Neural crest cell (in vitro differentiated cells): ENCODE measurements at regions not wholly inside any gene's neighbourhood (a gene's known extent, or its start where the extent isn't known, plus 50 kb on each side); places are given as distances from the start of the nearest gene placed in this dataset.

Experiments used
- DNase-seq: peaks from one replicate; pipeline ENCODE4 v3.0.0; 2021; ENCODE audit warnings: low read depth, mixed read lengths, low spot score
- H3K27ac Mint-ChIP-seq: one replicate; pipeline ENCODE4 v1.8.0; 2021; ENCODE audit warnings: mild to moderate bottlenecking, mixed read lengths; ENCODE audit not compliant: unreplicated experiment
- H3K27me3 Mint-ChIP-seq: 2 replicates; pipeline ENCODE4 v1.8.0; 2021; ENCODE audit warnings: low read depth, mild to moderate bottlenecking, mixed read lengths
- H3K36me3 Mint-ChIP-seq: 2 replicates; pipeline ENCODE4 v1.8.0; 2021; ENCODE audit warnings: low read depth, mild to moderate bottlenecking, mixed read lengths
- H3K4me1 Mint-ChIP-seq: 2 replicates; pipeline ENCODE4 v1.8.0; 2021; ENCODE audit warnings: mixed read lengths
- H3K4me3 Mint-ChIP-seq: one replicate; pipeline ENCODE4 v1.8.0; 2021; ENCODE audit warnings: mild to moderate bottlenecking, mixed read lengths
- H3K9me3 Mint-ChIP-seq: 2 replicates; pipeline ENCODE4 v1.8.0; 2021; ENCODE audit warnings: mixed read lengths
- TF ChIP-seq, protein P1 (sequence below): fragments of 200-600 bp; sonication (generic); conservative IDR thresholded peaks from 2 replicates; pipeline ENCODE4 v1.5.0; 2021; ENCODE audit warnings: antibody characterized with exemption, mild to moderate bottlenecking

DNA sequence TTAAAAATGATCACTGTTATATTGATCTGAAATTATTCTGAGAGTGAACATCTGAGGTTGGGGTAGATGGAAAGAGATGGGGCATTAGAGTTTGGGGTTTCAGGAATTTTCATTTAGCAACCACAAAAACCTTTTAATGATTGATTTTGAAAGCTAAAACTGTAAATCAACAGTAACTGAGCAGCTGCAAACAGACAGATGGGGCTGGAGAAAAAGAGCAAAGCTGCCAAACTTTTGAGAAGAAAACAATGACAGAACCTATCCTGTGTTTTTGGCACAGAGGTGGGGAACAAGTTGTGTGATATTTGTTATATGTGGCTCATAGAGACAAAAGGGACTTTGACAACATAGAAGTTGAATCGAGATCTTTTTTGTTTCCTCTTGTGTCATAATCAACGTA lies 415.8 kb upstream of the DSEL start:
- no peaks in the 10 kb centered on the region for H3K9me3 Mint-ChIP-seq
- no peak for DNase-seq
- no peaks in the 10 kb centered on the region for H3K27me3 Mint-ChIP-seq
- no peaks in the 10 kb centered on the region for H3K4me1 Mint-ChIP-seq
- no peak overlapping the region for H3K4me3 Mint-ChIP-seq
- H3K36me3 Mint-ChIP-seq: no peaks in the 10 kb centered on the region
- H3K27ac Mint-ChIP-seq: no peak overlapping the region
- TF ChIP-seq, protein P1, sequence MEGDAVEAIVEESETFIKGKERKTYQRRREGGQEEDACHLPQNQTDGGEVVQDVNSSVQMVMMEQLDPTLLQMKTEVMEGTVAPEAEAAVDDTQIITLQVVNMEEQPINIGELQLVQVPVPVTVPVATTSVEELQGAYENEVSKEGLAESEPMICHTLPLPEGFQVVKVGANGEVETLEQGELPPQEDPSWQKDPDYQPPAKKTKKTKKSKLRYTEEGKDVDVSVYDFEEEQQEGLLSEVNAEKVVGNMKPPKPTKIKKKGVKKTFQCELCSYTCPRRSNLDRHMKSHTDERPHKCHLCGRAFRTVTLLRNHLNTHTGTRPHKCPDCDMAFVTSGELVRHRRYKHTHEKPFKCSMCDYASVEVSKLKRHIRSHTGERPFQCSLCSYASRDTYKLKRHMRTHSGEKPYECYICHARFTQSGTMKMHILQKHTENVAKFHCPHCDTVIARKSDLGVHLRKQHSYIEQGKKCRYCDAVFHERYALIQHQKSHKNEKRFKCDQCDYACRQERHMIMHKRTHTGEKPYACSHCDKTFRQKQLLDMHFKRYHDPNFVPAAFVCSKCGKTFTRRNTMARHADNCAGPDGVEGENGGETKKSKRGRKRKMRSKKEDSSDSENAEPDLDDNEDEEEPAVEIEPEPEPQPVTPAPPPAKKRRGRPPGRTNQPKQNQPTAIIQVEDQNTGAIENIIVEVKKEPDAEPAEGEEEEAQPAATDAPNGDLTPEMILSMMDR: no peak

DNA sequence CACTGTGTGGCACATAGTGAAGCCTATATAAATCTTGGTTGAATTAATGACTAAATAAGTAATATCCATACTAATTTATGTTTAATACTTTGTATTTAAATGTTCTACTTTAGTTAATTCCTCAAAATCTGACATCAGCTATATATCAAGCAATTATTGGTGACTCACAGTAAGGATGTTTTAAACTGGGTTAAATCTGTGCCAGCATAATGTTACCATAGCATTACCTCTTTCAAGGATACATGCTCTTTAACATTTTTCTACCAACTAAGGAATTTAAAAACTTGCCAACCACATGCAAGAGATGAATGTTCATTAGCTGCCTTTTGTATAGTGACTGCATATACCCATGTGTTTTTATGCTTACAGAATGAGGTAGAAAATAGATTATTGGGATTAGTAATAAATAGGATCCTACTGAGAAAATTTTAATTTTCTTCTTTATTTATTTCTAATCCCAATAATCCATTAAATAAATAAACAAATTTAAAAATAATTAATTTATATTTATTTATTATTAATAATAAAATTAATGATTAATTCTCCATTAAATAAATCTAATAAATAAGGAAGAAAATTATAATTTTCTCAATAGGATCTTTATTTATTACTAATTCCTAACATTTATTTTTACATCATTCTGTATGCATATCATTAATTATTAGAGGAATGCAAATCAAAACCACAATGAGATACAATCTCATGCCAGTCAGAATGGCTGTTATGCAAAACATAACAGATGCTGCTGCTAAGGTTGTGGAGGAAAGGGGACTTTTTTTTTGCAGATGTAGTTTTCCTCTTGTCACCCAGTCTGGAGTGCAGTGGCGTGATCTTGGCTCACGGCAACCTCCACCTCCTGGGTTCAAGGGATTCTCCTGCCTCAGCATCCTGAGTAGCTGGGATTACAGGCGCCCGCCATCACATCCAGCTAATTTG lies 410.7 kb upstream of the DSEL start:
- no peaks in the 10 kb centered on the region for H3K27me3 Mint-ChIP-seq
- TF ChIP-seq, protein P1: no peak
- H3K4me1 Mint-ChIP-seq: no peaks in the 10 kb centered on the region
- no peaks in the 10 kb centered on the region for H3K9me3 Mint-ChIP-seq
- no peak overlapping the region for H3K4me3 Mint-ChIP-seq
- H3K36me3 Mint-ChIP-seq: no peaks in the 10 kb centered on the region
- no peak for DNase-seq
- no peak overlapping the region for H3K27ac Mint-ChIP-seq

DNA sequence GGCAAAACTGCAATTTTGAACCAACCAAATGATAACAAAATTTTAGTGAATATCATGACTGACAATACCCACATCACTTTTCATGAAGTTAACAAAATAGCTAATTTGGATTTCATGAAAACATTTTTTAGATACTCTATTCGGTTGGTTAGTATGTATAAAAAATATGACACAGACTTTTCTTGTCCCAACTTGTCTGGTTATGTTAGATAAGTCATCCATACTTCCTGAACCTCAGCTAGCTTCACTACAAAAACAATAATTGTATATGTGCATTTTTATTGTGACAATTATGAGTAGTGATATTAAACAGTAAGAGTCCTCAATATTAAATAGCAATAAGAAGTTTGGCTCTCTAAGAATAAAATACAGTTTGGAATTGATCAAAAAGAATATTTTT lies 408.1 kb upstream of the DSEL start:
- no peaks in the 10 kb centered on the region for H3K27me3 Mint-ChIP-seq
- no peaks in the 10 kb centered on the region for H3K4me1 Mint-ChIP-seq
- no peak overlapping the region for H3K27ac Mint-ChIP-seq
- no peak for DNase-seq
- H3K4me3 Mint-ChIP-seq: no peak overlapping the region
- H3K36me3 Mint-ChIP-seq: no peaks in the 10 kb centered on the region
- H3K9me3 Mint-ChIP-seq: peaks cover 9% of the 10 kb centered on the region
- TF ChIP-seq, protein P1: no peak

DNA sequence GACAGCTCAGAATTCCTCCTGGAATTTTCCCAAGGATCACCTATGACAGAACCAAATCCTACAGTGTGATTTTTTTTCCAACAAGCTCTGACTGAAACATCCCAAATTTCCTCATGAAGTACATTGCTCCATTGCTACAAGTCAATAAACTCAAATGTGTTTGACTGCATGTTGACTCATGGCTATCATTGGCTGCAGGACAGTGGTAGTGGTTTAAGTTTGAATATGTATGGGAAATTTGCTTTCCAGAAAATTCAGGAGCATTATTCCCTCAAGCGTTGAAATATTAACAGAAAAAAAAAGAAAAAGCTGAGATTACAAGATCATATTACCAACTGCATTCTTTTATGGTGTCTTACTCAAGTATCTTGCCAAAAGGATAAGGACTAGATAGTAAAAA lies 402.8 kb upstream of the DSEL start:
- Mint-ChIP-seq H3K27ac (no peak overlapping the region), H3K4me1 (peaks cover 6% of the 10 kb centered on the region), H3K4me3 (no peak overlapping the region), H3K27me3 (no peaks in the 10 kb centered on the region), H3K9me3 (peaks cover 13% of the 10 kb centered on the region), H3K36me3 (peaks cover 3% of the 10 kb centered on the region)
- no peak for DNase-seq
- TF ChIP-seq, protein P1: no peak

DNA sequence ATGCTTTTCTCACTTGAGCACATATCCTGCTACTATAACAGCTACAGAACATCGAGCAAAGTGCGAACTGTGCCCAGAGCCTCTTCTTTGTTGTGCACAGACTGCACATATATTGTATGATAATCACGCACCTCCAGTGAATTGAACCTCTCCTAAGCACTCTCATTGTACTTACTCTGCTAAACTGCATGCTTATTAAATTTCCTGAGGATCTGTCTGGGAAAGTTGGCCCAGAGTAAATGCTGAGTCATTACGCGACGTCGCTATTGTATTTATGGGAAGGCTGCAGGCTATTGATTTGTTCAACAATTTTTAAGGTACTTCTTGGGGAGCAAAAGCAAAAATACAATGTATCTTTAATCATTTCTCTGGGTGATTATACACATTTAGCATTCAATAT lies 399.6 kb upstream of the DSEL start:
- H3K4me3 Mint-ChIP-seq: no peak overlapping the region
- peaks cover 12% of the 10 kb centered on the region for H3K9me3 Mint-ChIP-seq
- DNase-seq: no peak
- TF ChIP-seq, protein P1: no peak
- peaks cover 6% of the 10 kb centered on the region for H3K4me1 Mint-ChIP-seq
- no peaks in the 10 kb centered on the region for H3K27me3 Mint-ChIP-seq
- peak overlapping the region; percentile 45 for H3K27ac Mint-ChIP-seq
- peaks cover 3% of the 10 kb centered on the region for H3K36me3 Mint-ChIP-seq
